Lower leg skin (tissue), 4 donors: ENCODE measurements at regions not wholly inside any gene's neighbourhood (a gene's known extent, or its start where the extent isn't known, plus 50 kb on each side); places are given as distances from the start of the nearest gene placed in this dataset.

Experiments
- DNase-seq, 2 donors: peaks; one replicate each; pipeline ENCODE4 v3.0.0-alpha.2; 2019; ENCODE audit warnings: low spot score in 2 of 2
- H3K4me3 ChIP-seq: fragments of 200-600 bp; sonication (generic); 2 replicates; pipeline ENCODE4 v1.5.1; 2017; ENCODE audit warnings: mild to moderate bottlenecking, low read depth; ENCODE audit not compliant: poor library complexity, severe bottlenecking
- POLR2A ChIP-seq, 2 donors: fragments of 450-650 bp; IDR thresholded peaks; one replicate each; pipeline ENCODE4 v1.6.1; 2016 to 2017; ENCODE audit warnings: antibody characterized with exemption in 2 of 2, mild to moderate bottlenecking in 1 of 2, moderate library complexity in 1 of 2
- WGBS, 2 donors: methylation state at CpG; one replicate each; pipeline ENCODE4 v1.1.5; 2018; 5-methylcytosine and 5-hydroxymethylcytosine counted together
- intact Hi-C: fragments of 100-400 bp; cut with DNase I; formaldehyde crosslinking; loops from one replicate; pipeline ENCODE4 v1.15.0; 2023; ENCODE audit warnings: low total_unique reads
- TF ChIP-seq, protein P1 (sequence below), 3 donors: fragments of 450-650 bp; IDR thresholded peaks; one replicate each; pipeline ENCODE4 v1.5.1; 2016; ENCODE audit warnings: antibody characterized with exemption in 3 of 3, mild to moderate bottlenecking in 3 of 3, moderate library complexity in 2 of 3

DNA sequence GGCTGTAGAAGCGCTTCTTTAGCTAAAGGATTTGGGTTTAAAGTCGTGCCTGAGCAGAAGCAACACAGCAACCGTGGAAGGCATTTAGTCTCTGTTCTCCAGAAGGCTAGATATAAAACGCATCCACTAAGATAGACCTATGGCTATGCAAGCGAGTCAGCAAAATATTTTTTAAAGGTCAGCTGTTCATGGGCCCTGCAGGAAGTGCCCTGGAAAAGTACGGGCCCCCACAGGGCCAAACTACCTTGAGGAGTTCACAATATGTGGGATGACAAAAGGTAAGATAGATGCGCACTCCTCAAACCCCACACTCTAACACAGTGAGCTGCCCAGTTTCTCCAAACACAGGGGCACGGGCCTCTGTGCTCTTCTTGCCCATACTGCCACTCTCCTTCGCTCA is 261.6 kb downstream of the VPS13C start:
- no peak for DNase-seq
- intact Hi-C loops = no loop called here
- H3K4me3 ChIP-seq = no peak overlapping the region
- TF ChIP-seq, protein P1, sequence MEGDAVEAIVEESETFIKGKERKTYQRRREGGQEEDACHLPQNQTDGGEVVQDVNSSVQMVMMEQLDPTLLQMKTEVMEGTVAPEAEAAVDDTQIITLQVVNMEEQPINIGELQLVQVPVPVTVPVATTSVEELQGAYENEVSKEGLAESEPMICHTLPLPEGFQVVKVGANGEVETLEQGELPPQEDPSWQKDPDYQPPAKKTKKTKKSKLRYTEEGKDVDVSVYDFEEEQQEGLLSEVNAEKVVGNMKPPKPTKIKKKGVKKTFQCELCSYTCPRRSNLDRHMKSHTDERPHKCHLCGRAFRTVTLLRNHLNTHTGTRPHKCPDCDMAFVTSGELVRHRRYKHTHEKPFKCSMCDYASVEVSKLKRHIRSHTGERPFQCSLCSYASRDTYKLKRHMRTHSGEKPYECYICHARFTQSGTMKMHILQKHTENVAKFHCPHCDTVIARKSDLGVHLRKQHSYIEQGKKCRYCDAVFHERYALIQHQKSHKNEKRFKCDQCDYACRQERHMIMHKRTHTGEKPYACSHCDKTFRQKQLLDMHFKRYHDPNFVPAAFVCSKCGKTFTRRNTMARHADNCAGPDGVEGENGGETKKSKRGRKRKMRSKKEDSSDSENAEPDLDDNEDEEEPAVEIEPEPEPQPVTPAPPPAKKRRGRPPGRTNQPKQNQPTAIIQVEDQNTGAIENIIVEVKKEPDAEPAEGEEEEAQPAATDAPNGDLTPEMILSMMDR (IDR thresholded peaks at IDR 0.05) = no peak
- no peak for TF ChIP-seq POLR2A (IDR thresholded peaks at IDR 0.05)
- 82% methylated on average over 9 of the region's 9 CpGs for WGBS, 2 donors

DNA sequence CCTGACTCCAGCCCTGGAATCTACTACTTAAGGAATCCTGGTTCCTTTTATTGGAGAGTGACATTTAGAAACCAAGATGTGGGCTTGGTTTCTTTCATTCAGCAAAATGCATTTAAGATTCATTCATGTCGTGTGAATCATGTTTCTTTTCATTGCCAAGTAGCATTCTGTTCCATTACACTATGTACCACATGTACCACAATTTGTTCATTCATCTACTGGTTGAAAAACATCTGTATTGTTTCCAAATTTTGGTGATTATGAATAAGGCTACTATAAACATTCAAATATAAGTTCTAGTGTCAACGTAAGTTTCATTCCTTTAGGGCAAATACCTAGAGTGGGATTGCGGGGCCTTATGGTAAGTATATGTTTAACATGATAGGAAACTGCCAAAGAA is 264.2 kb downstream of the VPS13C start:
- WGBS, 2 donors = 51 to 57% methylated on average over 3 of the region's 3 CpGs
- intact Hi-C loops = no loop called here
- H3K4me3 ChIP-seq = no peak overlapping the region
- TF ChIP-seq POLR2A (IDR thresholded peaks at IDR 0.05) = no peak
- TF ChIP-seq, protein P1 (IDR thresholded peaks at IDR 0.05) = no peak
- no peak for DNase-seq

DNA sequence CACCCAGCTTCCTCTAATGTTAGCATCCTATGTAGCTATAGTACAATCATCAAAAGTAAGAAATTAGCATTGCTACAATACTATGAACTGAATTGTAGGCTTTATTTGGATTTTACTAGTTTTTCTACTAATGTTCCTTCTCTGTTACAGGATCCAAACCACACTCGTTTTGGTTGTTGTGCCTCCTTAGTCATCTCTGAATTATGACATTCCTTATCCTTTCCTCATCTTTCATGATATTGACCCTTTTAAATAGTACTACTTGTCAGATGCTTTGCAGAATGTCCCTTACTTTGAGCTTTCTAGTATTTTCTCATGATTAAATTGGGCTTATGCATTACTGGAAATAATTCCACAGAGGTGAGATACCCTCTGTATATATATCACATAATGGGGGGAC is 265.4 kb downstream of the VPS13C start:
- no peak overlapping the region for H3K4me3 ChIP-seq
- intact Hi-C loops = no loop called here
- DNase-seq = no peak
- TF ChIP-seq, protein P1 (IDR thresholded peaks at IDR 0.05) = no peak
- no peak for TF ChIP-seq POLR2A (IDR thresholded peaks at IDR 0.05)
- 13 to 14% methylated on average over 1 of the region's 1 CpG for WGBS, 2 donors

DNA sequence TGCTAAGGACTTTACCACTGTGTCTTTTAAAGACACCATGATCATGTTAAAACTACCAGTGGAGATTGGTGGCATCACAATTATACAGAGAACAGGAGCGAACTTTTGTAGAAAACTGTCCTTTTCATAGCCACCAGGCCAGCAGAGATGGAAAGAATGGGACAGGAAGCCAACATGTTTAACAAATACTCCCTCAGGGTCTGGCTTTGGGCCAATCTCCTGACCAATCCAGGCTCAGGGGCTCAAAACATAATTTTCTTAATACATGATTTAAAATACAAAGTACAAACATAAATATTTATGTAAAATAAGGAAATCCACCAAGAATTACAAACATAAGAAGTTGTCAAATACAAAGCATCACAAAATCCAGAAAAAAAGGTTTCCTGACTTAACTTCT is 266.0 kb downstream of the VPS13C start:
- intact Hi-C loops = no loop called here
- WGBS, 2 donors = 78 to 87% methylated on average over 1 of the region's 1 CpG

DNA sequence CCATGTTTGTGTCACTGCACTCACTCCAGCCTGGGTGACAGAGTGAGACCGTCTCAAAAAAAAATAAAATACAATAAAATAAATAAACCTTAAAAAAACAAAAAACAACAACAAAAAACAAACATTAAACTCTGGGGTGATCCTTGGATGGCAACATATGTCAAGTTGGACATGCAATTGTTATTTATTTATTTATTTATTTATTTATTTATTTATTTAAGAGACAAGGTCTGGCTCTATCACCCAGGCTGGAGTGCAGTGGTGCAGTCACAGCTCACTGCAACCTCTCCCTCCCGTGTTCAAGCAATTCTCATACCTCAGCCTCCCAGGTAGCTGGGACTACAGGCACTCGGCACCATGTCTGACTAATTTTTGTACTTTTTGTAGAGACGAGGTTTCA is 275.5 kb downstream of the VPS13C start:
- TF ChIP-seq, protein P1 (IDR thresholded peaks at IDR 0.05) = no peak
- no peak for TF ChIP-seq POLR2A (IDR thresholded peaks at IDR 0.05)
- WGBS, 2 donors = 93 to 94% methylated on average over 4 of the region's 4 CpGs
- intact Hi-C loops = no loop called here
- DNase-seq = no peak
- H3K4me3 ChIP-seq = no peak overlapping the region

More for the DNA sequence above, 266.0 kb downstream of the VPS13C start:
- H3K4me3 ChIP-seq = no peak overlapping the region
- DNase-seq = no peak
- TF ChIP-seq POLR2A (IDR thresholded peaks at IDR 0.05) = no peak
- TF ChIP-seq, protein P1 (IDR thresholded peaks at IDR 0.05) = no peak

DNA sequence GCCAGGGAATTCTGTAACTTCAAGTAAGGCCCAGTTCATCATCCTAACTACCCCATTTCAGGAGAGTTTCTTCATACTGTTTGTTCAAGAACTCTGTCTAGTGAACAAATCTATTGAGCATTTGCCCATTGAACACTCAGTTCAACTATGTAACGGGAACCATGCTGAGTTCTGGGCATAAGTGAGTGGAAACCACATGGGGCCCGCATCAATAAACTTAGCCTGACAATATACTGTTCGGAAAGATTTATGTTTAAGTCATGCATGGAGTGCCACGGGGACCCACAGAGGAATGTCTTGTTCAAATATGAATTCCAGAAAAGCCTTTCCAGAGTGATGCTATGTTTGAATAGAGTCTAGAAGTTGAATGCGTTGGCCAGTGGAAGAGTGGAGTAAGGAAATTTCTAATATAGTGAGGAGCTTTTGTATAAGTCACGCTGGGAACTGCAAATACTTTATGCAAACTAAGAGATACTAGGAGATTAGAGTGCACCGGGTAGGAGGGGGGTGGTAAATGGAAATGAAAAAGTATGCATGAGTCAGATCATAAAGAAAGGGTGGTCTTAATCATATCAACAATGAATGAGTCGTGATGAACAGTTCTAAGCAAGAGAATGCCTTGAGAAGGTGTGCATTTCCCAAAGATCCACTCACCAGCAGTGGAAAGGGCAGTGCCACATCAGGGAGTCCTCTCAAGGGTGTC is 279.8 kb downstream of the VPS13C start:
- H3K4me3 ChIP-seq = no peak overlapping the region
- intact Hi-C loops = no loop called here
- 76 to 82% methylated on average over 8 of the region's 8 CpGs for WGBS, 2 donors
- DNase-seq = no peak
- TF ChIP-seq, protein P1 (IDR thresholded peaks at IDR 0.05) = no peak
- no peak for TF ChIP-seq POLR2A (IDR thresholded peaks at IDR 0.05)
